Cardiac fibroblast (primary cell): ENCODE measurements at regions not wholly inside any gene's neighbourhood (a gene's known extent, or its start where the extent isn't known, plus 50 kb on each side); places are given as distances from the start of the nearest gene placed in this dataset.

Experiments
- DNase-seq, 2 donors: peaks; one replicate each; pipeline versions ENCODE4 v3.0.0 to v3.0.0-alpha.2; 2010; ENCODE audit warnings: low read depth in 2 of 2
- H3K4me3 ChIP-seq, 2 donors: replicated peaks in 1 of 2; 1 replicate in 1 of 2; 2 replicates in 1 of 2; pipeline ENCODE4 v1.5.1; 2011; ENCODE audit warnings: low read depth in 2 of 2, low read length in 2 of 2, mild to moderate bottlenecking in 2 of 2, moderate library complexity in 1 of 2
- CTCF ChIP-seq: IDR thresholded peaks from one replicate; pipeline ENCODE4 v1.5.1; 2011; ENCODE audit warnings: low read depth, mild to moderate bottlenecking, low read length, inconsistent platforms

- H3K4me3 ChIP-seq = no peak overlapping the region
- DNase-seq = peak; percentile 26 to 82
- TF ChIP-seq CTCF = no peak
Observed at GRCh38 chr21:35578831-35579471, 481.4 kb downstream of the SETD4 start.

DNA sequence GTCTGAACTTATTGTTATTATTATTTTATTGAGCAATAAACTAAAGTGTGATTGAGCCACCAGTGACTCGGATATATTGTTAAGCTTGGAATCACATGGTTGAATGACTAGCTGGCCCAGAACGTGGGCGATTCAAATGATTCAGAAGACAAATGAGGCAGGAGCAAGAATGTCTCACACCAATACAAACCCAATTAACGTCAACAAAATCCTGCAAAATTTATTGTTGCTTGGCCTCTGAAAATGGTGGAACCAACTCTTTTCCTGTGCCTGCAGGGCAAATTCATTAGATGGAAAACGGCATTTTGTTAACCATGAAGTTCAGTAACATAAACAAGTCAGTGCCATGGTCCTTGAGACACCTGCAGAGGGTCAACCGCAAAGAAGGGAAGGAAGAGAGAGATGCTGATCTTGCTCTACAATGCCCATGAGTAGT is 482.0 kb downstream of the SETD4 start:
- peak; percentile 65 to 95 for DNase-seq
- no peak overlapping the region for H3K4me3 ChIP-seq
- TF ChIP-seq CTCF = no peak

GRCh38 chr21:35575280-35575915 is 484.9 kb downstream of the SETD4 start:
- DNase-seq = peak; percentile 22 to 78
- no peak overlapping the region for H3K4me3 ChIP-seq
- TF ChIP-seq CTCF = no peak

GRCh38 chr21:35573472-35574374 is 486.6 kb downstream of the SETD4 start:
- no peak overlapping the region for H3K4me3 ChIP-seq
- TF ChIP-seq CTCF = no peak
- DNase-seq = peak in 1 of 2 donors; percentile 57

DNA sequence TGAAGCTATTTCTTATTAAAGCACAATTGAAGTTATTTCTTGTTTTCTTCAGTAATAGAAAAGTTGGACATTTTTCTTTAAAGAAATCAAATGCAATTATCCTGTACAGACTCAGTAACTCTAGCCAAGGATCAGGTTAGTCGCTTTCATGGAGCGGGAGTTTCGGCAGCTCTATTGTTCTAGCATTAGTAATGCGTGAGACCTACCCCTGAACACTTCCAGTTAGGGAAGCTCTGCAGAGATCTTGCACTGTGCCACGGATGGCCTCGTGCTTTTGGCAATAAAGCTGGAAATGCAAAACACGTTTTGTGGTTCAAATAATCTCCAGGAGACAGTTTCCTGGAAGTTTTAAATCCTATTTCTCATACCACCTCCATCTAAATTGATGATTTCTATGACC is 488.4 kb downstream of the SETD4 start:
- no peak for TF ChIP-seq CTCF
- DNase-seq = peak in 1 of 2 donors; percentile 16
- no peak overlapping the region for H3K4me3 ChIP-seq

GRCh38 chr21:35568643-35569042 is 491.7 kb downstream of the SETD4 start:
- DNase-seq = no peak
- TF ChIP-seq CTCF = no peak
- no peak overlapping the region for H3K4me3 ChIP-seq
